ENCODE measurements at regions not wholly inside any gene's neighbourhood (a gene's known extent, or its start where the extent isn't known, plus 50 kb on each side); places are given as distances from the start of the nearest gene placed in this dataset.

- in situ Hi-C loops (cut with HindIII; ENCODE audit: low pct_ligation_motif_present, low pct_unique_long_range_greater_than_20kb, low sequenced_read_pairs), result no loop called here
- DNase-seq, result no peak
Observed at GRCh38 chr12:118649765-118650585, 273.6 kb downstream of the SUDS3 start.

GRCh38 chr12:118650586-118650960 is 274.2 kb downstream of the SUDS3 start:
- DNase-seq, result no peak
- in situ Hi-C loops (cut with HindIII; ENCODE audit: low pct_ligation_motif_present, low pct_unique_long_range_greater_than_20kb, low sequenced_read_pairs), result no loop called here

- no peak for DNase-seq
Observed at GRCh38 chr12:118651487-118651886, 275.1 kb downstream of the SUDS3 start.

GRCh38 chr12:118655588-118655987 is 279.2 kb downstream of the SUDS3 start:
- DNase-seq, result no peak
- in situ Hi-C loops (cut with HindIII; ENCODE audit: low pct_ligation_motif_present, low pct_unique_long_range_greater_than_20kb, low sequenced_read_pairs), result no loop called here

More at GRCh38 chr12:118651487-118651886, 275.1 kb downstream of the SUDS3 start:
- in situ Hi-C loops (cut with HindIII; ENCODE audit: low pct_ligation_motif_present, low pct_unique_long_range_greater_than_20kb, low sequenced_read_pairs), result no loop called here

GRCh38 chr12:118680356-118680963 is 300.9 kb upstream of the SRRM4 start:
- in situ Hi-C loops (cut with HindIII; ENCODE audit: low pct_ligation_motif_present, low pct_unique_long_range_greater_than_20kb, low sequenced_read_pairs), result no loop called here
- no peak for DNase-seq

- in situ Hi-C loops (cut with HindIII; ENCODE audit: low pct_ligation_motif_present, low pct_unique_long_range_greater_than_20kb, low sequenced_read_pairs), result no loop called here
Observed at GRCh38 chr12:118682656-118683055, 298.7 kb upstream of the SRRM4 start.

GRCh38 chr12:118685983-118686607 is 295.2 kb upstream of the SRRM4 start:
- in situ Hi-C loops (cut with HindIII; ENCODE audit: low pct_ligation_motif_present, low pct_unique_long_range_greater_than_20kb, low sequenced_read_pairs), result no loop called here
- no peak for DNase-seq

More at GRCh38 chr12:118682656-118683055, 298.7 kb upstream of the SRRM4 start:
- no peak for DNase-seq

GRCh38 chr12:118689793-118690192 is 291.5 kb upstream of the SRRM4 start:
- in situ Hi-C loops (cut with HindIII; ENCODE audit: low pct_ligation_motif_present, low pct_unique_long_range_greater_than_20kb, low sequenced_read_pairs), result no loop called here
- DNase-seq, result no peak

GRCh38 chr12:118690506-118690905 is 290.8 kb upstream of the SRRM4 start:
- in situ Hi-C loops (cut with HindIII; ENCODE audit: low pct_ligation_motif_present, low pct_unique_long_range_greater_than_20kb, low sequenced_read_pairs), result no loop called here
- no peak for DNase-seq

GRCh38 chr12:118694128-118694775 is 287.1 kb upstream of the SRRM4 start:
- DNase-seq, result no peak
- in situ Hi-C loops (cut with HindIII; ENCODE audit: low pct_ligation_motif_present, low pct_unique_long_range_greater_than_20kb, low sequenced_read_pairs), result no loop called here

- no peak for DNase-seq
- in situ Hi-C loops (cut with HindIII; ENCODE audit: low pct_ligation_motif_present, low pct_unique_long_range_greater_than_20kb, low sequenced_read_pairs), result no loop called here
Observed at GRCh38 chr12:118704527-118705241, 276.7 kb upstream of the SRRM4 start.

- in situ Hi-C loops (cut with HindIII; ENCODE audit: low pct_ligation_motif_present, low pct_unique_long_range_greater_than_20kb, low sequenced_read_pairs), result no loop called here
- DNase-seq, result no peak
Observed at GRCh38 chr12:118706437-118706836, 274.9 kb upstream of the SRRM4 start.

- no peak for DNase-seq
- in situ Hi-C loops (cut with HindIII; ENCODE audit: low pct_ligation_motif_present, low pct_unique_long_range_greater_than_20kb, low sequenced_read_pairs), result no loop called here
Observed at GRCh38 chr12:118709946-118710345, 271.4 kb upstream of the SRRM4 start.

GRCh38 chr12:118711185-118711584 is 270.2 kb upstream of the SRRM4 start:
- in situ Hi-C loops (cut with HindIII; ENCODE audit: low pct_ligation_motif_present, low pct_unique_long_range_greater_than_20kb, low sequenced_read_pairs), result no loop called here
- DNase-seq, result no peak

- in situ Hi-C loops (cut with HindIII; ENCODE audit: low pct_ligation_motif_present, low pct_unique_long_range_greater_than_20kb, low sequenced_read_pairs), result no loop called here
- DNase-seq, result peak; percentile 58
Observed at GRCh38 chr12:118714051-118714460, 267.3 kb upstream of the SRRM4 start.

- DNase-seq, result no peak
- in situ Hi-C loops (cut with HindIII; ENCODE audit: low pct_ligation_motif_present, low pct_unique_long_range_greater_than_20kb, low sequenced_read_pairs), result no loop called here
Observed at GRCh38 chr12:118714500-118714899, 266.8 kb upstream of the SRRM4 start.

GRCh38 chr12:118715647-118716046 is 265.7 kb upstream of the SRRM4 start:
- no peak for DNase-seq
- in situ Hi-C loops (cut with HindIII; ENCODE audit: low pct_ligation_motif_present, low pct_unique_long_range_greater_than_20kb, low sequenced_read_pairs), result no loop called here

GRCh38 chr12:118727196-118727978 is 254.0 kb upstream of the SRRM4 start:
- DNase-seq, result no peak
- in situ Hi-C loops (cut with HindIII; ENCODE audit: low pct_ligation_motif_present, low pct_unique_long_range_greater_than_20kb, low sequenced_read_pairs), result no loop called here
